ENCODE measurements at regions not wholly inside any gene's neighbourhood (a gene's known extent, or its start where the extent isn't known, plus 50 kb on each side); places are given as distances from the start of the nearest gene placed in this dataset.

- DNase-seq, result no peak
These were observed 183.8 kb upstream of the MCTP2 start for GRCh38 chr15:94047566-94047965.

GRCh38 chr15:94042180-94042928 is 189.0 kb upstream of the MCTP2 start:
- no peak for DNase-seq

- no peak for DNase-seq
These were observed 189.6 kb upstream of the MCTP2 start for GRCh38 chr15:94041746-94042145.

- DNase-seq, result no peak
These were observed 190.7 kb upstream of the MCTP2 start for GRCh38 chr15:94040541-94041248.

- no peak for DNase-seq
These were observed 195.2 kb upstream of the MCTP2 start for GRCh38 chr15:94036156-94036555.

GRCh38 chr15:94033683-94034020 is 197.7 kb upstream of the MCTP2 start:
- no peak for DNase-seq

GRCh38 chr15:94033014-94033682 is 198.2 kb upstream of the MCTP2 start:
- no peak for DNase-seq

- no peak for DNase-seq
These were observed 198.8 kb upstream of the MCTP2 start for GRCh38 chr15:94032571-94032970.

GRCh38 chr15:94031072-94031471 is 200.3 kb upstream of the MCTP2 start:
- DNase-seq, result no peak

- DNase-seq, result no peak
These were observed 201.9 kb upstream of the MCTP2 start for GRCh38 chr15:94029495-94029894.

- no peak for DNase-seq
These were observed 202.6 kb upstream of the MCTP2 start for GRCh38 chr15:94028809-94029208.

GRCh38 chr15:94028121-94028520 is 203.2 kb upstream of the MCTP2 start:
- DNase-seq, result no peak

- no peak for DNase-seq
These were observed 203.8 kb upstream of the MCTP2 start for GRCh38 chr15:94027581-94027980.

- no peak for DNase-seq
These were observed 204.7 kb upstream of the MCTP2 start for GRCh38 chr15:94026458-94027304.

- no peak for DNase-seq
These were observed 207.8 kb upstream of the MCTP2 start for GRCh38 chr15:94023531-94023930.

- DNase-seq, result no peak
These were observed 209.6 kb upstream of the MCTP2 start for GRCh38 chr15:94021621-94022320.

- no peak for DNase-seq
These were observed 212.3 kb upstream of the MCTP2 start for GRCh38 chr15:94019062-94019461.

GRCh38 chr15:94015324-94015723 is 216.0 kb upstream of the MCTP2 start:
- no peak for DNase-seq

GRCh38 chr15:94008104-94009074 is 223.0 kb upstream of the MCTP2 start:
- DNase-seq, result no peak

- no peak for DNase-seq
These were observed 226.7 kb upstream of the MCTP2 start for GRCh38 chr15:94004697-94005096.

- no peak for DNase-seq
These were observed 229.3 kb upstream of the MCTP2 start for GRCh38 chr15:94002041-94002440.

Measured in amniotic stem cell (primary cell).